HG02943 (cell line): ENCODE measurements at regions not wholly inside any gene's neighbourhood (a gene's known extent, or its start where the extent isn't known, plus 50 kb on each side); places are given as distances from the start of the nearest gene placed in this dataset.

ENCODE experiments used
- ATAC-seq: cut with Tn5 transposase; IDR thresholded peaks from one replicate; pipeline ENCODE4 v1.9.1; 2021; ENCODE audit warnings: mild to moderate bottlenecking, low read depth, moderate library complexity; ENCODE audit not compliant: unreplicated experiment

DNA sequence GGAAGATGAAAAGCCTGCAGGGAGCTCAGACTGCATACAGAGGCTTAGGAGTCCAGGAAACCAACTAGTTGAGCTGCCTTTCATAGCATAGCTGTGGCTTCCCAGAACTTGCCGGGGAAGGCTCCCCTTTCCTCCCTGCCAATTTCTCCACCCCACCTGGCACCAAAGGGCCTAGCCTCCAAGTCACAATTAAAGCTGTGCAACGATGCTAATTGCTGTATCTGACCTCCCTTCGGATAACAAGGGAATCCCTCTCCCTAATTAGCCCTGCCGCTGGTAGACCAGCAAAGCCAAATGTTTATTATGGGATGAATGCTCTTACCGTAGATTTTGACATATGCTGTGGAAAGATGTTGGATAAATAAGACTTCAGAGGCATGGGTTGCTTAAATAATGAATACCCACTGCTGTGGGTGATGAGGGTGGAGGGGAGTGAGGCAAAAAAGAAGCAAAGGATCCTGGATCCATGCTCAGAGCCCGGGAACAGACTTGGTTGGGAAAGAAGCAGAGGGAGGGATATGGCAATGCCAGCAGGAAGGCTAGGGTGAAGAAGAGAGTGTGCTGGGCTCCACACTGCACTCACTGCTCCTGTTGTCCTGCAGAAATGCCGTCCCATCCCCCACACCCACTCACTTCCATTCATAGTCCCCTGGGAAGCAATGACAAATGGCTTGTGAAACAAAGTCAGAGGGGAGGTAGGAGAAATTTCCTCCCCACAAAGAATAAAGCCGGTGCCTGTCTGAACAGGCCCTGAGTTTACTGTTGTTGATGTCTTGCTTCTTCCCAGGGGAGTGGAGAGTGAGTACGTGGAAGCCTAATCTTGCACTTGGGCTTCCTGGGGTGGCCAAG is 608.1 kb upstream of the CADM1 start:
- ATAC-seq, result no peak

DNA sequence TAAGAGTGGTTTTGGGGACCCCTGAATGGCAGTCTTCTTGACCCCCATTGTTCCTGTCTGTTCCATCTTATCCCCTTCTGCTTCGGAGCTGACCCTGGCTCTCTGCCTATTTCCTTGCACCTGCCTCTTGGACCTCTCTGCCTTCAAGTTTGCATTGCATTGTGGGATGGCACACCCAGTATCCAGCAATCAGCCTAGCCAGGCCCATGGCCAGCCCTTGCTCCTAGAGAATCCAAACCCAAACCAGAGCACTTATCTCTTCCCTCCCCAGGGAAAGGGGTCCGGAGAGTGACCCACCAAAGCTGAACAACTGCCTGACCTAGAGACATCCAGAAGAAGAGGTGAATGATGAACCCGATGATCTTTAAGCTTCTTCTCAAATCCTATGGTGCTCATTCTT is 607.3 kb upstream of the CADM1 start:
- no peak for ATAC-seq

DNA sequence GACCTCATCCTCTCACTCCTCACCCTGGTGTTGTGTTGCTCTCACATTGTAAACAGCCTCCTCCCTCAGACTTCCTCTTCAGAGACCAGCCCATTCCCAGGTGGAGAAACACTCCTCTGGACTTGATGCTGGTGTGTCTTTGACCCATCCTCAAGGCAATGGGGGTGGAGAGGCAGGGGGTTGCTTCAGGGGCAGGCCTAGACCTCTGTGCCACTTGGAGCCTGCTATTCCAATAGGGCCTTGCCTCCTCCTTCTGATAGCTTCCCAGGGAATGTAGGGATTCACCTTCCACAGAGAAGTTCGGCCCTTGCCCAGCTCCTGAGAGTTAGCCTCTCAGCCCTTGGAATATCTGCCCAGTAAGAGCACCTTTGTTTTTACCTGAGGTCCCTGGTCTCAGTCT is 606.6 kb upstream of the CADM1 start:
- ATAC-seq, result no peak

DNA sequence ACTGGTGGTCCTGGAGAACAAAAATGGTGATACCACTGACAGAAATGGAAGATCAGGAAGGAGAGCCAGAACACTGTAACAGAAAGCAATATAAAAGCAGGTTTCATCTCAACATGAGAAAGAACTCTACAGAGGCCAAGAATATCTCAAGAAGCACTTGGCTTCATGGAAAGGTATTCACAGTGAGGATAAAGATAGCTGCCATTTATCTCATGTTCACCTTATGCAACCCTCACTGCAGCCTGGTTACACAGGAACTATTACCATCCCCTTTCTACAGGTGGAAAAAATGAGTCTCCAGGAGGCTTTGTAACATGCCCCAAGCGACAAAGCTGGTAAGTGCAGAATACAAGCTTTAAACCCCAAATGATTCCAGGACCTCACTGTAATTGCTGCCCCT is 606.1 kb upstream of the CADM1 start:
- ATAC-seq, result no peak

DNA sequence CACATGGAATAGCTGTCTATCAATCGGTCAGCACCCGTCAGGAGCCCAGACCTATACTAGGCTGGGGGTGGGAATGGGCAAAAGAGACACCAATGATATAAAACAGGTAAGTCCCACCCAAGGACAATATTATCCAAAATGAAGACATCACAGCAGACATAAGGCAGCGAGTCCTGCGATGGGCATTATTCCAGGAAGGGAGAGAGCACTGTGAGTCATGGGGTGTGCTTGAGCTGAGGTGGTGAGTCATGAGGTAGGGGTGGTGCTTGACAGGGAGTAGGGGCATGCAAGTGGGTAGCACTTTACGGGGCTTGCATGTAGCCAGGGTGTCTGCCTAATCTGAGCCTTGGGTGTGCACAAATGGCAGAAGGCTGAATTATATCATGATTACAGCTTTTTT is 605.0 kb upstream of the CADM1 start:
- no peak for ATAC-seq

DNA sequence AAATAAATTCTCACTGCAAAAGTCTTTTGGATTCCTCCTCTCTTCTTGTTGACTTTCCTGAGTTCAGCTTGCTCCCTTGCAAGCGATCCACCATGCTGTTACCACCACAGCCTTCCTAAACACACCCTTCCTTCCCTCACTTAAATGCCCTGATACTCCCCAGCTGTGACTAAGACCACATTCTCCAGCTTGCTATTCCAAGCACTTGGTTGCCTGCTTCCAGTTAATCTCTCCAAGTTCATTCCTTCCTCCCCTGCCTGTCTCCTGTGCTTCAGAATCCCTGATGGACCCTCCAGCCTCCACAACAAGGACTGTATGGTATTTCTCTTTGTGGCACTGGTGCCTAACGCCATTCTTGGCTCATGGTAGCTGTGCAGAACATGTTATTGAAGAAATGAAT is 603.9 kb upstream of the CADM1 start:
- no peak for ATAC-seq

DNA sequence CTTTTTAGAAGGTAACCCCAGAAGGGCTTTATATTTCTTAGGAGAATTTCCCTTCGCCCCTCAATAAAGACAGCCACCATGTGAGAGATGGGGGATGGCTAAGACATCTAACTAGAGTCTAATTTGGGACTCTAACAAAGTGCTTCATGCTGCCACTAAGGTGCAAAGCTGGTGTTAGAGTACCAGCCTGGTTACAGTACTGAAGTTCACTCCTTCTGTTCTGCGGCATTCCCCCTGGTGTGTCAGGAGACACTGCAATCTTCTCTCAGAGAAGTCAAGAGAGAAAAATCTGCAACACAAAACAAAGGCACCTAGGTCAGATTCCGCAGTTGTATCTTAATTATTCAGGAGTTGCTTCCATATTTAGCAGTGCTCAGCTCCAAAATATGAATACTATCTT is 603.0 kb upstream of the CADM1 start:
- ATAC-seq, result no peak

DNA sequence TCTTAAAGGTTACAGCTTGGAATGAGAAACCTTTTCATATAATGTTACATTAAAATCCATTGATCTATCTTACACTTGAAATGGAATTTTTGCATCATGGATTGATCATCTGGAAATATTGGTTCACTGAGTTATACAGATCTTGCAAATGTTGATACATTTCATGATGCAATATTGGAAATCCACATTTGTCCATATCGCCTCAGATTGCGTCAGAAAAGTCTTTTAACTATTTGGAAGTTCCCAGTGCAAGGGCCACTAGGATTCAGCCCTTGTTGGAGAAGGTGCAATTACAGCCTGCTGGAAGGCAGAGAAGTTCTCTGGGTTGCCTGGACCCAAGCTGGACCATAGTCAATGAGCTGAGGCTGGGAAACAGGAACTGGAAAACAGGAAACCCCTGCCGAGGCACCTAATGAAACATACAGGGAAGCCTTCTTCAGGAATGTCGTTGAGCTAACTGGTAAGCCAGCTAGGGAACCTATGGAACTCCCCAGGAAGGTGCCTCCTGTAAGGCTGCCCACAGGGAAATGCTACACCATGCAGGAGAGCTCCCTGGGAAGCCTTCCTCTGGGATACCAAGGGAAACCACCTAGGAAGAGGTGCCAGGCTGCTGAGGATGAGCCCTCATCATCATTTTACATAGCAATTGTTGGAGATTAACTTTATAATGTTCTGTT is 600.4 kb upstream of the CADM1 start:
- no peak for ATAC-seq

DNA sequence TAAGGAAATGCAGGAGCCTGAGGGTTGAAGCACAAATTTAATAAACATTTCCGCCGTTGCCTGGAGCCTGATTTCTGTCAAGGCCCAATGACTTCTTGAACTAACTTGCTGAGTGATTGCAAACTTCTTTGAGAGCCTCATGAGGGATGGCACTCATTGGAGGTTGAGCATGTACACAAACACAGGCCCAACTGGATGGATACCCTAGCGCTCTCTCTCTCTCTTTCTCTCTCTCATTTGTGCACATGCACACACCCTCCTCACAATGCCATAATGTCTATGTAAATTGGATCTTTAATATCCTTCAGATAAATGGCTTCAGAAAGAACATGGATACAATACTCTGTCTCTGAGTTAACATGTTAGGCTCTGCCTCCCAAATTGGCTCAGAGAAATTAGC is 597.7 kb upstream of the CADM1 start:
- ATAC-seq, result no peak

DNA sequence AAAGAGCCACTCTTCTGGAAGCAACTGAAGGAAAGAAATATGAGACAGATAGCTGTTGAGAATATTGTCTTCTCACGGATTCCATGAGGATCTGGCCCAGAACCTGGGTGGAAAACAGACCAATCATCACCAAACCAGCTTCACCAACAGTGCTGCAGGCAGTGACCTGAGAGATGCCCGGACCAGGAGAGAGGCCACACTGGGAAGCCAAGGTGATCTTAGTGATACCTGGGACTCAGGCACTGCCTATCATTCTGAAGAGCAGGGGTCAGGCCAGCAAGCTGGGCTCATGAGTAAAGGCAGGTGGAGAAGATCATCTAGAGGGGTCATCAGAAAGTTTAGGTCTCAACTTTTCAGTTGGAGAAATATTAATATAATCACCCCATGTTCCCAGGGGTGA is 595.8 kb upstream of the CADM1 start:
- no peak for ATAC-seq

DNA sequence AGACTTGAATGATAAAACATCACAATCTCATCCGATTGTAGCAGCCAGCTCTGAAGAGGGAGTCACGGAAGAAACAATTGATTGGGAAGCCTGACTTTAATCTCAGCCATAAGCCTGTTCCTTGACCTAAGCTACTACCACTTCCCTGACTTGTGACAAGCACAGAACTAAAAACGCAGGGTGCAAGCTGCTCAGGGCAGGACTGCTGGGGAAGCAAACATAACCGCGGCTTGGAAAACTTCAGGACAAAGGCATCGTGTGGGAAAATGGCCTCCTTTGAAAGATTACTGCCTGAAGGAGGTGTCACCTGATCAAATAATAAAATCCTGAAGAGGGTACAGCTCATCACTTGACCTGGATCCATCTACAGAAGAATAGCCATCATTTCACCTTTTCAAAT is 595.3 kb upstream of the CADM1 start:
- ATAC-seq, result no peak

DNA sequence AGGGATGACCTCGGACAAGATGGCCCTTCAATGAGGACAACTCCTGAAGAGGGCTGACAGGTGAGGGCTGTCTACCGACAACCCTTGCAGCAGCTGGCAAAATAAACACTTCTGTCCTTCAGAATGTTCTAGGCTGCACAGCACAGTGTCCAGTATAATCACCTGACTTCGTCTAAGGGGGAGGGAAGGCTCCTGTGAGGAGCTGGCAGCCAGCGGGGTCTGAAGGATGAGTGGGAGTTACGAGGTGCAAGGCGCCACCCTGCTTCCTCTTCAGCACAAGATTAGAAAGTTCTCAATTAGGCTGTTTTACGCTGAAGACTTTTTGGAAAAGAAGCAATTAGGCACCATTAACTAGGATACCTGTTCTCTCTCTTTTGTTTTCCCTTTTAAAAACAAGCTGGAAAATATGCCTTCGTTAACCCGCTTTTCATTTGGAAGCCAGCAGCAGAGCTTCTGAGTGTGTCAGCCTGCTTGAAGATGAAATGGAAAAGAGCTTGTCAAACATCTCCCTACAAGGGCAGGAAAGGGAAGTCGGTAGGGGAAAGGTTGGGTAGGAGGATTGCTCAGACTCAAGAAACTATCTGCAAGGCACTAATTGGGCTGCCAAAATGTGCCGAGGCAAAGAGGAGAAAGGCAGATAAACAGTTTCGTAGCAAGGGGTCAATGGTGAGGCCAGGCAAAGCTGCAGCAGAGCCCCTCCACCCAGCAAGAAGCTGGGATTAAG is 592.2 kb upstream of the CADM1 start:
- ATAC-seq, result no peak

DNA sequence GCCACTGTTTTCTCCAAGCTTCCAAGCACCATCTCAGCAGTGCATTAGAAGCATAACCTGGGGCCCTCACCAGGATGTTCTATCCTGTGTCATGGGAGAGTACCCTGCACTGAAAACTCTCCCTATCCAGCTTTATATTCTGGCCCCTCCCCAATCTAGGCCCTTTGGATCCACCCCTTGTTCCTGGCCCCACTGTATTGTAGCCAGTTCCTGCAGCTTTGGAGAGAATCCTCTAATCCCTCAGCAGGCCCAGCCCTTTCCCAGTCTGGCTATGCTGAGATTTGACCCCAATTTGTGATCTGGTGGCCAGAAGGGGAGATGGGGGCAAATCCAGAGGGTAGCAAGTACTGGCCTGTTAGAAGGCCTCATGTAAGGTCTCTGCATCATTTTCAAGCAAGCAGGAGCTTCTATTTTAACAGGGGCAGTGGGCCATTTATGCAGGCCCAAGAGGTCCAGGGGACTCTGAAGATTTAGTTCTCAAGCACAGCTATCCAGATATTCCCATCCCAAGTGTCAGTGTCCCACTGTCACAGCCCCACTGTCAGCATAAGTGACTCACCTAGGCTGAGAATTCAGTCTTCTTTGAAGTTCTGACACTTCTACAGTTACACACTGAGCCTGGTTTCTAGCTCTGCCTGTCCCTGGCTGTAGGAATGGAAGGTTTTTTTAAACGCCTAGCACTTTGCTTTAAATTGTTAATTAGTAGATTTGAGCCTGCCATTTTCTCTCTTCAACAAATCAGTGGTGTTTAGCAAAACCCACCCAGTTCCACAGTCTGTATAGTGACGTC is 589.5 kb upstream of the CADM1 start:
- no peak for ATAC-seq

DNA sequence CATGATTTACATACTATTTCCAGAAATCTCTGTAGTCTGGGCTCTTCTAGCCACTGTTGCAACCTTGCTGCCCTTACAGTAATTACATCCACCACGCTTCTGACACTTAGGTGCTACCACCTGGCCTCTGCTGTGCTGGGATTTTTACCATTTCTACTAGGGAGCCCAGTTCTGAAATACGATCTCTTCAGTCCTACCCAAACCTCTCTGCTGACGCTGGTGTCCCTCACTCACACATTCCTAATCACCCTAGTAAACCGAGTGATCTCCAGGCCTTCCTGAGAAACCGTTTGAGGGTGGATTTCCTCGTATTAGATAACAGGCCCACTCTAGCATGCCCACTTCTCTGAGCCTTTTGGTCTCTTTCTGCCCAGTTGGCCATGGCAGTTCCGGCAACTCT is 588.9 kb upstream of the CADM1 start:
- no peak for ATAC-seq

DNA sequence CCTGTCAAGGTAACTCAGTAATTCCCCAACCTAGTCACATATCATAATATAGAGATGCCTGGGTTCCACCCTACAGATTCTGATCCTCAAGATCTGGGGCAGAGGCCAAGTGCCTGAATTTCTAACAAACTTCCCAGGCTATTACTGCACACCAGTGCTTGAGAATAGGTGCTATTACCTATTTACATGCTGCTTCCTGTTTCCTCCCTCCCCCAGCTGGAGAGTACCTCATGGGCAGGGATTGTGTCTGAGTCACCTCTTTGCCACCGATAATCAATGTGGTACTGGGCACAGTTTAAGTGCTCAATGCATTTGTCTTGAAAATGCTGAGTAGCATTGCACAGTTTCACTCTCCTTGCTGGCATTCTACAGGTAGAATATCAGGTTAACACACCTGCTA is 582.2 kb upstream of the CADM1 start:
- ATAC-seq, result no peak

DNA sequence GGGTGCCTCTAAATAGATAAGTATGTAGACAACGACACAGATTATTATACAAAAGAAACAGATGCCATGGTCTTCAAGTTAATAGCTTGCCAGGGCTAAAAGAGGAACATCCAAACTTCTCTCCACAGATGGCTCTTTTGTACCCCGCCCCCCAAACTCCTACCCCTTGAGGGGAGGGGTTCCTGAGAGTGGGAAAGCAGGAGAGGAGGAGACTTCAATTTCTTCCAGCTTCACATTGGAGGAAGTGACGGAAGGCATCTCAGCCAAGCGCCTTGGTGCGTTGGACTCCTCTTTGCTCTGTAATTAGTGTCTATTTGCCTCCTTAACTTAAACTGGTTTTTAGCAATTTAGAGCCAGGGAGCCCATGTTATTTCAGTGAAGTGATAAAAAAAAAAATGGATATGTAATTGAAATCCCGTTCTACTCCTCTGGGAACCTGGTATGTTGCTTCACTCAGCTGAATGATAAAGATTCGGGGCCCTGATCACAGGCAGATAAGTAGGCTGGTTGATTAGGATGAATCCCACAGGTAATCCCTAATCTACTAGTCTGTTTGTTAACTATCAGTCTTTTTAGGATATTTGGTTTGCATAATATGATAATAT is 580.9 kb upstream of the CADM1 start:
- ATAC-seq, result no peak

DNA sequence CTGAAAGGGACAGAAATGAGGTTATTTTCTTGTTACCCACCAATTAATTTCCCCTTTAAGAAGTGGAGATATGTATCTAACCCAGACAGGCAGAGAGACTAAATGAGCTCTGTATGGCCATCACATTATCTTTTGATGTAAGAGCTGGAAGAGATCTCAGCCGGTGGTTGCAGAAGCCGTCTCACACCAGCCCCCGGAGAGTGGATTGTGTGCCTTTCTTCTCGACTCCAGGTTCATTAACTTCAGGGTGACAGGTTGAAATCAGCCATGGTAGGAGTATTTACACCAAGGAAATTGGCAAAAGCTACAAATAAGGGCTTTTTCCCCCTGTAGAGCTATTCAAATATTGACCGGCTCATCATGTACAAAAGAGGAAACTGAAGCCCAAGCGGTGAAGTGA is 580.3 kb upstream of the CADM1 start:
- ATAC-seq, result no peak

DNA sequence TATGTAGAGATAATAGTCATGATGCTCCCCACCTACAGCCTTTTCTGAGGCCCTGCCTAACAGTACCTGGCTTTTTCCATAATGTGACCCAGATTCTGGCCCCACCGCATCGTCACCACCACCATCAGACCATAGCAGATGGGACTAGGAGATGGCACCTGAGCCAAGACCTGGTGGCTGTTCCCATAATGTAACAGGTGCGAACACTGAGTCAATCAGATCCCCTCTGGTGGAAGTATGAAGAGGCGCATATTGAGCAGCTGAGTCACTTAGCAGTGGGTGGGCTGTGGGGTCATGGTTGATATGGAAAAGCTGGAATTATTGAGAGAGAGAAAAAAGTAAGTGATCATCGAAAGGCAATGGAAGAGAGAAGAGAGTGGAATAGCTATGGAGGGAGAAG is 578.0 kb upstream of the CADM1 start:
- no peak for ATAC-seq

DNA sequence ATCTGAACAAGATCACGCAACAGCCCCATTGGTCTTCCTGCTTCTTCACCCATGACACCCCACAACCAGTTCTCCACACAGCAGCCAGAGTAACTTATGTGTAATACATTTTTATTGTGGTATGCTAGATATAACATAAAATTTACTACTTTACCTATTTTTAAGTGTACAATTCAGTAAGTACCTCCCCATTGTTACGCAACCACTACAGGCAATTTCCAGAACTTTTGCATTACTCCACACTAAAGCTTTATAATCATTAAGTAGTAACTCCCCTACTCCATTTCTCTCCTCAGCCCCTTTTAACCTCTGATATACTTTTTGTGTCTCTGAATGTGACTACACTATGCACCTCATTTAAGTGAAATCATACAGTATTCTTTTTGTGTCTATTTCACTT is 575.4 kb upstream of the CADM1 start:
- ATAC-seq, result no peak

DNA sequence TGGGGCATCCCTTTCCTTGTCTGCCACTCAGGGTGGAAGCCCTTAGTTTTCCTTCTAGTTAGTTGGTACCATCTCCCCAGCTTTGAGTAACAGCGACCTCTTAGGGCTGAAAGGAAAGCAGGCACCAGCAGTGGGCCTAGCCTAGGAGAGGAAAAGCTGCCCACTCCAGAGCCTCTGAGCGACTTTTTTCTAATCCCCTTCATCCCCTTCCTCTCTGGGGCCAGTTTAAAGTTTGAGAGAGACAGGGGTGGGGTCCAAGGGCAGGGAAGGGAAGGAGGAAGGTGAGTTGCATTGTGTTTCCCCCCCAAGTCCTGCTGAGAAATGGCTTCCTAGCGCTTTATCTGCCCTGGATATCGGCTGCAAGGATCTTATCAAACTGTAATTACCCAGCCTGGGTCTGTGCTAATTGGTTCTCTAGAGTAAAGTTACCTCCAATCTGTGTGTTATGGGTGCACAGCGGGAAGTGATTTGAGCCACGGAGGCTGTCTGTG is 573.9 kb upstream of the CADM1 start:
- ATAC-seq, result no peak
